ENCODE measurements at regions not wholly inside any gene's neighbourhood (a gene's known extent, or its start where the extent isn't known, plus 50 kb on each side); places are given as distances from the start of the nearest gene placed in this dataset.
A peak's percentile ranks its signal among the peaks of the same experiment; 100 is the strongest.
"Not testable (repeated sequence)": the region's sequence is repeated elsewhere in the genome, so short reads cannot be mapped to it uniquely, and the experiment has no call there.

DNA sequence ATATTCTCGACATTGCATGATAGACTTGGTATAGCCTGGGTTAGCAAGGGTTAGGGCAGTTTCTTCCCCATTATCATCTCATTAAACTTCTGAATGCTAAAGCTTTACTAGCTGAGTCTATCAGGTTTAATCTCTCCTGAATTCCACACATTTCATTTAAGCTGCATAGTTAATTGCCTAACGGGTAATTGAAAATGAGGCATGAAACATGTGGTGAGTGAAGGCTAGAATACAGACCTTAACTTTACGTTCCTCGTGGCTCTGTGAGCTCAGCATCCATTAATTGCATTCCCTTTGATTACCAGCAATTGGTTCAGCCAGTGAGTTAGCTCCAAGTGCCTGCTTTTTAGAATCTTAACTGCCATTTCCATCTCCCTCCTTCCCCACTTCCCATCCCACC is 126.5 kb upstream of the MEX3C start:
- DNase-seq (ENCODE audit: insufficient read length, low spot score) (no peak), FAIRE-seq (no peak)

DNA sequence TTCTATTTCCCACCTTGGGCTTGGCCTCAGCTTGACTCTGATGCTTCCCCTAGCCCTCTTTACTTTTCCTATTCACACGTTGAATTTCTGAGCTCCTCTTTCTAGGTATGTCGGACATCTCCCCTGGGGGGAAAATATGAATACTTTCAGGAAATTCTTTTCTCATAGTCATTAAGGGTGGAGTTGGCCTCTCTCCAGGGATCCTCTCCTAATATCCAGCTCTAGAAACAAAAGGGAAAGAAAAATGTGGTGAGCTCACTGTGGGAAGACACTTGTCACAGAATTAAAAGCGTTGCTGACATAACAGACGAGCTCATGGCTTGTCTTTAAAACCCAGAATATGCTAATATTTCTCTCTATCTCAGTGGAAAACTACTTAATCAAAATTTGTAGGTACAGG is 132.7 kb upstream of the MEX3C start:
- FAIRE-seq = no peak
- no peak for DNase-seq (ENCODE audit: insufficient read length, low spot score)

DNA sequence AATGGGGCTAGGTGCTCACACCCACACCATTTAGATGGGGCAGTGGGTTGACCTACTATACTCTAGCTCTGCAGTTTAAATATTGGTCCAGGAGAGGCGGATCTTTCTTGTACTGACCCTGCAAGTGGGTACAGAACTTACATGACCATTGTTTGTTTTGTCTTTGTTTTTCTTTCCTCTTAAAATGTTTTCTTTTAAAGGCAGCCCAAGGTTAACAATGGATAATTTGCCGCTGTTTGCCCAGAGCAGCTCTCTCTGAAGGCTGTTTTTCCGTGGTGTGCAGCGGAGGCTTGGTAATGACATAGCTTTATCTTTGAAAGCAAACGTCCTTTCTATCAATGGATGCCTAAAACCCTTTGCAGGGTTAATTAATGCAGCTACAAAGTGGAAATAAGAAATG is 133.3 kb upstream of the MEX3C start:
- FAIRE-seq (no peak), DNase-seq (ENCODE audit: insufficient read length, low spot score) (no peak)

DNA sequence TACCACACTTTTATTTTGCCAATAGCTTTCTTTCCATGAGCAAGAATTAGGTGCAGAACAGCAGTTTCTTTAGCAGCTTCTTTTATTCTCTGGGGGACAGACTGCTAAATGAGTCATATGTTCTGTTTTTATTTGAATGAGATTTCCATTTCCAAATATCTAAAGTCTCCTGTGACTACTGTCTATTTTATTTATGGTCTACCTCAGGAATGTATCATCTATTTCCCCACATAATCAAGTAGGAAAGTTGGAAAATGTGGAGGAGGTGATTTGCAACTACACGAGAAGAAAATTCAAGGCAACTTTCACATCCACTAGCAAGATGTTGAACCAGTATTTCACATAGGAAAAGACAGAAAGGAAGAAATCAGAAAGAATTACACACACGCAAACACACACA is 139.9 kb upstream of the MEX3C start:
- FAIRE-seq (no peak), DNase-seq (ENCODE audit: insufficient read length, low spot score) (no peak)

DNA sequence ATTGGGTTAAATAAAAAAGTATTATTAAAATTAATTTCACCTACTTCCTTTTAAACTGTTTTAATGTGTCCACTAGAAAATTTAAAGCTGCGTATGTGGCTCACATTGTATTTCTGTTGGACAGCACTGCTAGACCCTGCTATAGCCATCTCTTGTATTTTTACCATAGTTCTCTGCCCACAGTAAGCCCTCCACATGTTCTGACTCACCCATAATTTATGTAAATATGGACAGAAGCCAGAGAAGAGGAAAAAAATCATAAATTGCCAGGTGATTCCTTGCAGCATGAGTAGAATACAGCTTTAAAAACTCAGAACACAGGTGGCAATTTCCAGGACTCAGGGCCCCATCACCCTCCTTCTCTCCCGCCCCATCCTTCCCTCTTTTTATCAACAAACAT is 142.4 kb upstream of the MEX3C start:
- no peak for DNase-seq (ENCODE audit: insufficient read length, low spot score)
- no peak for FAIRE-seq

DNA sequence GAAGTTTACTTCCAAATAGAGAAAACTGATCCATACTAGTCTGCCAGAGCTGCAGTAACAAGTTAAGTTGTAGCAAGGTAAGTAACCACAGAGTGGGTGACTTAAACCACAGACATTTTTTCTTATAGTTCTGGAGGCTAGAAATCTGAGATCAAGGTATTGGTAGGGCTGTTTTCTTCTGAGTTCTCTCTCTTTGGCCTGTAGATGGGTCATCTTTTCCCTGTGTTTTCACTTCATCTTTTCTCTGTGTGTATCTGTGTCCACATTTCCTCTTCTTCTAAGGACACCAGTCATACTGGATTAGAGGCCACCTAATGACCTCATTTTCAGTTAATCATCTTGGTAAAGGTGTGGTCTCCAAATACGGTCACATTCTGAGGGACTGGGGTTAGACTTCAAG is 142.9 kb upstream of the MEX3C start:
- DNase-seq (ENCODE audit: insufficient read length, low spot score) (no peak), FAIRE-seq (no peak)

DNA sequence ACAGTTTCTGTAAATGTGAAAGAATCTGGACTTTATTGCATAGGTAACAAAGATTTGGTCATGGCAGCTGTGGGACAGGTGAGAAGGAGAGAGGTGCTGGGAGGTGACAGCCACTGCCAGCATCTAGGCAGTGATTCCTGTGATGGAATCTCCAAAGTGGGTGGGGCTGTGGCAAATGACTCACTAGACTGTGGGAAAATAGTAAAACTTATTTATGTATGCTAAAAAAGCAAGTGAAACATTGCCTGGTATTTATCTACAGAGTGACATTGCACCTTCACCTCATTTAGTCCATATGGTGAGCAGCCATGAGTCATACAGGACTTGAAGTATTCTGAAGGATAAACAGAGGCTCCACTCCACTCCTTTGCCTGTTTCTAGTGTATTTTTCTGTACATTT is 145.3 kb upstream of the MEX3C start:
- no peak for FAIRE-seq
- DNase-seq (ENCODE audit: insufficient read length, low spot score) = no peak

DNA sequence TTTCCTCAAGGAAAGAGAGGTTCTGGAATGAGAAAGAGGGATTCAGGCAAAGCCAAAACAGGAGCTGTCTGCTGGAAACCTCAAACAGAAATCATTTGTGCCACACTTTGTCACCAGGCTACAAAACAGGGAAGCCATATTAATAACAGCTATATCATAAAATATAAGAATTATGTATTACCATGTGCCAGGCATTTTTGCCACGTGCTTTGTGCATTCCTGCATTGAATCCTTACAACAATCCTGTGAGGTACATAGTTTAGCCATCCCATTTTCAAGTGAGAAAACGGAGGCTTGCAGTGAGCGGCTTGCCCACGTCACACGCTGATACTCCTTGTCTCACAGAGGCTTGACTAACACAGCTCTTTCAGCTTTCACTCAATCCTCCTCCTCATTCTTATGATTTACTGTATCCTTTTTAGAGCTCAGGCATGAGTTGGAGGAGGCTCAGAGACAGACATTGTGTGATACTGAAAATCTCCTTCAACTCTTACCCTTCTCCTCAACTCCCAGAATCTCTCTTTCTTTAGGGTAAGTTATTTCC is 148.4 kb upstream of the MEX3C start:
- no peak for FAIRE-seq
- DNase-seq (ENCODE audit: insufficient read length, low spot score) = no peak

DNA sequence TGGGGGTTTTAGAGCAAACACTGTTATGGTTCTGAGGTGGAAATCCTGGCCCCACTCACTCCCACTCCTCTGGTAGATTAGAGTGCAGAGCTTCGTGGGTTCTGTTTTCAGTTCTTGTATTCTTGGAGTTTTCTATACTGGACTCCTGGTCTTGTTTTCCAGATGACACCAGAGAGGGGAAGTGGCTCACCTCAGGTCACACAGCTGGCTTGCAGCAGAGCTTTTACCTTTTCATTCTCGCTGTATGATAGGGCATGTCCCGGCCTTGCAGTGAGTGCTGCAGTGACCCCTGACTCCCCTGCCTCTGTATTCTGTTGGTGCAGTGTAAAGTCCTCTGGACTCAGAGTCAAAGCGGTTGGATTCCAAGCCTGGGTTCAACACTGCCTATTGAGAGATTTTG is 148.9 kb upstream of the MEX3C start:
- FAIRE-seq = no peak
- DNase-seq (ENCODE audit: insufficient read length, low spot score) = no peak

DNA sequence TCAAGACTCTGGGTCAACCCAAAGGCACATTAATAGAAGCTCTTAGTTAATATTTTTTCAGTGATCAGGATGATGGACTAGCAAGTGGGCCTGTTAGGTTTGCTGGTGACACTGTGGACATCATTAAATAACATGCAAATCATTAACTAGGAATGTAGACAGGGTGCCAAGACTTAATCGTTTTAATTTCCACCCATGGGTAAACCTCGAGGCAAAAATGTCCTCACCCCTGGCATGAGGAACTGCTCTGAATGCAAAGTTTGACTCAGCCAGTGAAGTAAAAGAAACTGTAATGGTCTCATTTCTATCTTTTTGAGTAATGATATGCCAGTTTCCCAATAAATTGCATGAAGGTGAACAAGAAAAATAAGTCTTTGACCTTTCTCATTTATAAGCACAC is 152.6 kb upstream of the MEX3C start:
- DNase-seq (ENCODE audit: insufficient read length, low spot score) = no peak
- no peak for FAIRE-seq

DNA sequence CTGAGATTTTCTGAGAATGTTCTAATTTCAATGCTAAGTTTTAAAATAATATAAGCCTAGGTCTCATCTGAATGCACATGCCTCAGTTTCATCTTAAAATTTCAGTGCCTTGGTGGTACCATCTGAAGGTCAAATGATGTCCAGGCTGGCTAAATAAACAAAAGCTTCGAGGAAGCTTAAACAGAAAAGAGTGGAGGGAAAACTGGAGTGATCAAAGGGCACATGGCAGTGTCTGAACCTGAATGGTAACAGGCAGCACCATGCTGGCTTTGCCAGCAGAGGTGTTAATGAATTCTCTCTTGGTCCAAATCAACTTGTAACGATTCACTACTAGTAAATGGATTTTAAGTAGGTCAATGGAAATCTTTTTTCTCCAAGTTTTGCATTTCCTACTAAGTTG is 158.4 kb upstream of the MEX3C start:
- FAIRE-seq = no peak
- DNase-seq (ENCODE audit: insufficient read length, low spot score) = no peak

DNA sequence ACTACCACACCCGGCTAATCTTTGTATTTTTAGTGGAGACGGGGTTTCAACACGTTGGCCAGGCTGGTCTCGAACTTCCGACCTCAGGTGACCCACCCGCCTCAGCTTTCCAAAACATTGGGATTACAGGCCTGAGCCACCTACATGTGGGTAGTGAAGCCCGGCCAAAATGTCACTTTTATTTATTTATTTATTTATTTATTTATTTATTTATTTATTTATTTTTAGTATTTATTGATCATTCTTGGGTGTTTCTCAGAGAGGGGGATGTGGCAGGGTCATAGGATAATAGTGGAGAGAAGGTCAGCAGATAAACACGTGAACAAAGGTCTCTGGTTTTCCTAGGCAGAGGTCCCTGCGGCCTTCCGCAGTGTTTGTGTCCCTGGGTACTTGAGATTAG is 162.8 kb upstream of the MEX3C start:
- FAIRE-seq; DNase-seq (ENCODE audit: insufficient read length, low spot score): not testable (repeated sequence)

DNA sequence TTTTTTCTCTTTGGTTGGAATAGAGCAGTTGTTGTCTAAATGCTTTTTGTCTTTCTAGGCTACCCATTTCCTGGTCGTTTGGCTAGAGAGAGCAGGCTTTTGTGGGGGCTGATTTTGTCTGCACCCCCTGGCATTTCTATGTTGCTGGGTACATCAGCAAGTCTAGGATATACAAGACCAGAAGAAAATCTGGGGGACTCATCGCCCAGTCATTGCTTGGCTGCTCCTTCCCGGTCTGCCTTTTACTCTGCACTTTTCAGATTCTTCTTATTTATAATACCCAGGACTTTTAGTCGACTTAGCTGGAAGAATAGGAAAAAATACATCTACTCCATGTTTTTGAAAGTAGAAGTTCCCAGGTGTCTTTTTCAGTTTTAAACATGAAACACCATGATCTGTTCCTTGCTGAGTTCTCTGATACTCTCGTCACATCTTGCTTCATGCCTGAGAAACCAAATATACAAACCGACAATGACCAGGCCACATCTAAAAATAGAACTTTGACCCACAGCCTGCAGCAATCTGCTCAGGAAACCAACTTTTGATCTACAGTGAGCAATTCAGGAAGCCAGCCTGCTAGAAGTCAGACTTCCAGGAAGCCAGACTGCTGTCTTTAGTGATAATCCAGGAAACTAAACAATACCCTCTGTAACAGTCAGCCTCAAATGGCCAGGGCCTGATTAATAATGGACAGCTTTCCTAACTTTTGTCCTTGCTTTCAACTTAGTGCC is 163.8 kb upstream of the MEX3C start:
- DNase-seq (ENCODE audit: insufficient read length, low spot score) = peak; percentile 4
- FAIRE-seq = peak; percentile 84

DNA sequence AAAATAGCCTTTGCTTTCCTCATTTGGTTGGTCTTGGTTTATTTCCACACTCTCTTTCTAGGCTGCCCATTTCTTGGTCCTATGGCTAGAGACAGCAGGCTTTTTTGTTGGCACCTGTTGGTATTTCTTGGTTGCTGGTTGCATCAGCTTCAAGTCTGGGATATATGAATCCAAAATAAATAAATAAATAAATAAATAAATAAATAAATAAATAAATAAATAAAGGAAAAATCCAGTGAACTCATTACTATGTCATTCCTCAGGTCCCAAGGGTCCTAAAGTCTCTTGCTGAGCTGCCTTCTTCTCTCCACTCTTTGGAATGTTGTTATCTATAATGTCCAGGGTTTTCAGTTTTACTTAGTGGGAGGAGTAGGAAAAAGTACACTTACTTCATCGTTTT is 165.9 kb upstream of the MEX3C start:
- FAIRE-seq (no peak), DNase-seq (ENCODE audit: insufficient read length, low spot score) (no peak)

DNA sequence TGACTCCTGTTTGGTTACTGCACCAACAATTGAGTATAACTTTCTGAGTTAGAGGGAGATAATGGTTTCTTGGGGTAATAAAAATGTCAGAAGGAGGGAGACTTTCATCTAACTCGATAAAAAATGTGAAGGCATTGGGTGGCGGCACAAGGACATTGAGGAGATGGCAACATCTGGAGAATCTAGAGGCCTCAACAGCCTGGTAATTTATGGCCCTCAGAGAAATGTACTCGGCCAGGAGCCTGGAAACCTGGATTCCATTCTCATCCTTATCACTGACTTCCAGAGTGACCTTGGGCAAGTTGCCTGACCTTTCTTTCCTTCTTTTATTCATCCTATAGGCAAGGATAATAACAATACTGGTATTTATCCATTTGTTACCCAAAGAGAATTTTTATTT is 173.5 kb upstream of the MEX3C start:
- DNase-seq (ENCODE audit: insufficient read length, low spot score) (no peak), FAIRE-seq (no peak)

DNA sequence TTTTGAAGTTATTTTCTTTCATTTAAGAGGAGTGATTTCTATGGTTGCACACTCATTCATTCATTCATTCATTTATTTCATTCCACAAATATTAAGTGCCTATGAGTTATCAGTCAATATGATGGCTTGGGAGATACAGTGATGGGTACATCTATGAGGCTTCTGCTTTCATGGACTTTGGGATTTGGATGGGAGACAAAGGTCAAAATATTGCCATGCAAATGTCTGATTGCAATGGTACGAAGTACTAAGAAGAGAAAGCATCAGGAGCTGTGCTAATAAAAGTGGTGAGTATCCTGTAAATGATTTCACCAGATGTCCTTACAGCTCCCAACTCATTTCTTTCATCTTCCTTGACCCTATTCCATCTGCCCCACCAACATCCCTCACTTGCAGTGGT is 174.4 kb upstream of the MEX3C start:
- FAIRE-seq = no peak
- DNase-seq (ENCODE audit: insufficient read length, low spot score) = no peak

DNA sequence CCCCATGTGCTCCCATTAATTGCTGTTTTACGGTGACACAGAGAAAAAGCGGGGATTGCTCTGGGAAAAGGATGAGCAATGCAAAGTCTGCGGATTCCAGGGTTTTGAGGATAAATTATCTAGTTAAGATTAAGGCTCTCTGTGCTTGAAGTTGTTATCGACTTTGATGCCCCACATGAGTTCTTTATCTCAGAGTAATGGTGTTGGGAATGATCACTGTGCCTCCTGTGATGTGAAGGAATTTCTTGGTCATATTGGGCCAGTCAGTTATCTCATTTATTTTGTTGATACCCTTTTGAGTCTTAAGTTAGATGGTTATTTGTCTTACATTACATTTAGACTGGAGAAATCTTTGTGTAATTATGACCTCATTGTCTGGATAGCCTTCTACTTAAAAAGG is 184.6 kb upstream of the MEX3C start:
- FAIRE-seq (no peak), DNase-seq (ENCODE audit: insufficient read length, low spot score) (no peak)

DNA sequence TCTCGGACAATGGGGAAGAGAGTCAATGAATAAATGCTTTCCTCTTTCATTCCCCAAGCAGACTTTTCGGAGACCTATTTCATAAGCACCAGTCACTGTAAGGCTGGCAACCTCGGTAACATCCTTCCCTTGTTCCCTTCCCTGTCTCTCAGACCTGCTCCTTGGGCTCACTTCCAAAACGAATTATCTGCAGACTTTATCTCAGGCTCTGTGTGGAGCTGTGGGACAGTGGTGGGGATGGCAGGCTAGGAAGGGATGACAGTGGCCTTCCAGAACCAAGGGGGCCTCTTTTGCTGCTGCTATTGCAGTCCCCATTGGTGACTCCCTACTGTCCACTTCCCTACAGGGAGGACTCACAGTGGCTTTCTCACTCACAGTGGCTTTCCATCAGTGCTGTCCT is 185.6 kb upstream of the MEX3C start:
- DNase-seq (ENCODE audit: insufficient read length, low spot score) = no peak
- no peak for FAIRE-seq

DNA sequence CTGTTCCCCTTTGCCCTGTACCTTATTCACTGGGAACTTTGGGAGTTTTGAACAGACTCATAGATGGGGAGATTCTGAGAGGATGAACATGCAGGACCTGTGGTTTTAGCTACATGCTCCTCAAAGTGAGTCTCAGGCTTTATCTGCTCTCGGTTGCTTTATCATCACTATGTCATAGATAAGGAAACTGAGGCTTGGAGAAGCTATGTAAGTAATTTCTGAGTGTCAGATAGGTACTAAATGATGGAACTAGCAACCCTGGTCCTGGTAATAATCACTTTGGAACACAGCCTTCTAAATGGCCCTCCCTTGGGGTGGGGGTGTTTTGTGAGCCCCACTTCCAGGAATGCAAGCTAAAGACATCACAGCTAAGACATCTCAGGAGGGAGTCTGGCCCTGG is 186.2 kb upstream of the MEX3C start:
- no peak for FAIRE-seq
- DNase-seq (ENCODE audit: insufficient read length, low spot score) = no peak

DNA sequence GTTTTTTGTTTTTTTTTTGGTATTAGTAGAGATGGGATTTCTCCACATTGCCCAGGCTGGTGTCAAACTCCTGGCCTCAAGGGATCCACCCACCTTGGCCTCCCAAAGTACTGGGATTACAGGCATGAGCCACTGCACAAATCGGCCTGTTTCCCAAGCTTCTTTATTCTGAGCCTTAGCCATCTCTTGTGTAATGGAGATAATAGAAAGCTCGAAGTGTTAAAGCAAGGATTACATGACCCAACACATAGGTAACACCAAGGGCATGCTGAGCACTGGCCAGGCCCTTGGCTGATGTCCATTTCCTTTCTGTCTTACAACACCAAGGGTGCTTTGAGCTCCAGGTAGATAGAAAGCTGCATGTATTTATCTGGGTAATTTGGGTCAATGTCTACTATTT is 187.8 kb upstream of the MEX3C start:
- DNase-seq (ENCODE audit: insufficient read length, low spot score) (no peak), FAIRE-seq (no peak)

DNA sequence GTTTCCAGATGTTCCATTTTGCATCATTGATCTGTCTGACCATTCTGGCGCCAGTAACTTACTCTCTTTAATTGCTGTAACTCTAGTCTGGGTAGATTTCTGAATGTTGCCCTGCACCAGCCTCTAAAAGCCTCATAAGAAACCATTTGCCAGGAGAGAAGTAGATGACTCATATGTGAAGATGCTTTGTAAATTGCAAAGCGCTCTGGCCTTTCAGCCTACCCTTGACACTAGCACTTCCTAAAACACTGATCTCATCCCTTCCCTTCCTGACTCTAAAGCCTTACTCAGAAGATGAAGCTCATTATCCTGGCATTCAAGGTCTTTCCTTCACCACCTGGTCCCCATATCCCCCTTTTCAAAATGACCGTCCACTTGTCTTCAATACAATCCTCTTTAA is 193.2 kb upstream of the MEX3C start:
- DNase-seq (ENCODE audit: insufficient read length, low spot score) = no peak
- no peak for FAIRE-seq

DNA sequence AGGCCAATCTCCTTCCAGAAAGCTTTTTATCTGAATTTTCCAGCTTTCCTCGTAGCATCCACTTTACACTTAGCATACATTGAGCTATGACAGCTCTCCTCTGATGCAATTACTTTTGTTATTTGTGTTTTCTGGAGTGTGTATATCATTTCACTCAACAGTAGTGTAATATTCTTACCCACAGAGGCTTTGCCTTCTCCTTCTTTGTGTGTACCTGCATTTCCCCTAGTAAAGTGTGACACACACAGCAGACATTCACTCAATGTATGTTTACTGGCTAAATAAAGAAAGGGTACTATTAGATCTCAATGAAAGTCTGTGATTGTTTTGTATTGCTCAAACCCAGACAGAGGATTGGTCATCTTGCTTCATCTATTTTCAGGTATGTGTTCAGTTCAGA is 193.7 kb upstream of the MEX3C start:
- FAIRE-seq (no peak), DNase-seq (ENCODE audit: insufficient read length, low spot score) (no peak)

DNA sequence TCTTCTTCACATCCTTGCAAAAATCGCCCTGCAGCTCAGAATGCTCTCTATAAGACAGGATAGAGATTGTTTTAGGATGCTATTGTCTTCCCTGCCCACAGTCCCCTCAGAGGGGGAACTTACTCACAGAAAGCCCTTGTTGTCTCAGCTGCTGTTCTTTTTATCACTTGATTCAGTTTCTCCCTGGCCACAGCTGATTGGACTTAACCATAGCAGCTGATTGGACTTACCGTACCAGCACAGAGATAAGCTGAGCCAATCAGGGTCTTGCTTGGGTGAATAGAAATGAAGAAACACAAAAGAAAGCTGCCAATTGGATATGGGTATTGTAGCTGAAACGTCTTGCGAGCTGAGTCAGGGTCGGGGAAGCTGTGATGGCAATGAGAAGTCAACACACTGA is 194.2 kb upstream of the MEX3C start:
- DNase-seq (ENCODE audit: insufficient read length, low spot score) (no peak), FAIRE-seq (no peak)
